ENCODE measurements at regions not wholly inside any gene's neighbourhood (a gene's known extent, or its start where the extent isn't known, plus 50 kb on each side); places are given as distances from the start of the nearest gene placed in this dataset.

DNA sequence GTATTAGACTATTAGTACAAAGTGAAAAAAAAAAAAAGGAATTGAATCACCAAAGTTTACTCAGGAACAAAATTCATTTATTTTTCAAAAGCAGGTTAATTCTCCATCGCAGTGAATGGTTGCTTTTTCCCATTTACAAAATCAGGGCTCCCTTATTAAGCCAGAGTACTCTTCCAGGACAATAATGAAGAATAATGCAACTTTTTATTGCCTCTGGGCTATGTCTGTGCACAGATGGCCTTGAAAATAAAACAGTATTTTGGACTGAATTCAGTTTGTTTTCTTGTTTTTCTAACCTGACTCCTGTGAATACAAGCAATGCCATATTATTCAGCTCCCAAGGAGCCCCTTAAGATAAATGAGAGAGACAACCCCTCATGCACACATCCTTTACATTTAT lies 246.8 kb downstream of the KCNS3 start:
- TF ChIP-seq NFRKB (IDR thresholded peaks at IDR 0.05) (no peak), SP1 (IDR thresholded peaks at IDR 0.05) (no peak), ELF4 (IDR thresholded peaks at IDR 0.05) (no peak), LEF1 (IDR thresholded peaks at IDR 0.05; ENCODE audit: borderline replicate concordance) (no peak)
